ENCODE measurements at regions not wholly inside any gene's neighbourhood (a gene's known extent, or its start where the extent isn't known, plus 50 kb on each side); places are given as distances from the start of the nearest gene placed in this dataset.

DNA sequence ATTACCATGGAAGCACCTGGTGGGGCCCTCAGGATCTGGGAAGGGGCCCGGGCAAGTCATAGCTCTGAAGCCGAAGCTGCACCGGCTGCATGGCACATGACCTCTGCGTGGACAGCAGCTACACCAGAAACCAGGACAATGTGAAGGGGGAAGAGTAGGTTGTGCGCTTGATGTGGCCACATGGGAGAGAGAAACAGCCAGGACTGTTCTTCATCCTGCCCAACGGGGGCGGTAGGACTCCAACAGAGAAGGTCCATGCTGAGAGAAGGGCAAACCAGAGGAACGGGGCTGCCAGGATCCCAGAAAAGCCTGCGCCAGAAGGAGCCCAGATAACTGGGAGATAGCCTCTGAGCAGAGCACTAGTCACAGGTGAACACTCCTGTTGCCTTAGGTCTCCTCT, 54.9 kb upstream of the PRR20G start:
- Mint-ChIP-seq H3K27me3 (ENCODE audit: insufficient read depth, unreplicated experiment) (peaks cover 15% of the 10 kb centered on the region), H3K9me3 (ENCODE audit: unreplicated experiment) (peaks cover 11% of the 10 kb centered on the region), H3K4me3 (ENCODE audit: unreplicated experiment) (no peak overlapping the region), H3K4me1 (ENCODE audit: low read depth, unreplicated experiment) (no peaks in the 10 kb centered on the region), H3K36me3 (ENCODE audit: insufficient read depth, unreplicated experiment) (no peaks in the 10 kb centered on the region), H3K27ac (ENCODE audit: unreplicated experiment) (no peak overlapping the region)
- intact Hi-C loops (cut with micrococcal nuclease; ENCODE audit: unreplicated experiment): no loop called here
- Histone ChIP-seq H3K9me3 (no peaks in the 10 kb centered on the region), H3K4me3 (ENCODE audit: low read depth, low read length) (no peak overlapping the region), H3K36me3 (ENCODE audit: control insufficient read depth, insufficient read depth, low read length) (no peaks in the 10 kb centered on the region), H3K4me1 (no peaks in the 10 kb centered on the region), H3K27me3 (replicated peaks; ENCODE audit: control insufficient read depth, insufficient read depth, low read length) (no peaks in the 10 kb centered on the region)
- ChIA-PET CTCF (no interaction called here), POLR2A (no interaction called here)
- DNase-seq: no peak
- TF ChIP-seq, protein P1, sequence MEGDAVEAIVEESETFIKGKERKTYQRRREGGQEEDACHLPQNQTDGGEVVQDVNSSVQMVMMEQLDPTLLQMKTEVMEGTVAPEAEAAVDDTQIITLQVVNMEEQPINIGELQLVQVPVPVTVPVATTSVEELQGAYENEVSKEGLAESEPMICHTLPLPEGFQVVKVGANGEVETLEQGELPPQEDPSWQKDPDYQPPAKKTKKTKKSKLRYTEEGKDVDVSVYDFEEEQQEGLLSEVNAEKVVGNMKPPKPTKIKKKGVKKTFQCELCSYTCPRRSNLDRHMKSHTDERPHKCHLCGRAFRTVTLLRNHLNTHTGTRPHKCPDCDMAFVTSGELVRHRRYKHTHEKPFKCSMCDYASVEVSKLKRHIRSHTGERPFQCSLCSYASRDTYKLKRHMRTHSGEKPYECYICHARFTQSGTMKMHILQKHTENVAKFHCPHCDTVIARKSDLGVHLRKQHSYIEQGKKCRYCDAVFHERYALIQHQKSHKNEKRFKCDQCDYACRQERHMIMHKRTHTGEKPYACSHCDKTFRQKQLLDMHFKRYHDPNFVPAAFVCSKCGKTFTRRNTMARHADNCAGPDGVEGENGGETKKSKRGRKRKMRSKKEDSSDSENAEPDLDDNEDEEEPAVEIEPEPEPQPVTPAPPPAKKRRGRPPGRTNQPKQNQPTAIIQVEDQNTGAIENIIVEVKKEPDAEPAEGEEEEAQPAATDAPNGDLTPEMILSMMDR (IDR thresholded peaks at IDR 0.05; ENCODE audit: insufficient read depth in 1 of 2, low read depth in 1 of 2, low read length in 1 of 2, severe bottlenecking in 1 of 2, unreplicated experiment in 1 of 2): no peak
- no TSS peak for BruUV-seq (replicated peaks)

DNA sequence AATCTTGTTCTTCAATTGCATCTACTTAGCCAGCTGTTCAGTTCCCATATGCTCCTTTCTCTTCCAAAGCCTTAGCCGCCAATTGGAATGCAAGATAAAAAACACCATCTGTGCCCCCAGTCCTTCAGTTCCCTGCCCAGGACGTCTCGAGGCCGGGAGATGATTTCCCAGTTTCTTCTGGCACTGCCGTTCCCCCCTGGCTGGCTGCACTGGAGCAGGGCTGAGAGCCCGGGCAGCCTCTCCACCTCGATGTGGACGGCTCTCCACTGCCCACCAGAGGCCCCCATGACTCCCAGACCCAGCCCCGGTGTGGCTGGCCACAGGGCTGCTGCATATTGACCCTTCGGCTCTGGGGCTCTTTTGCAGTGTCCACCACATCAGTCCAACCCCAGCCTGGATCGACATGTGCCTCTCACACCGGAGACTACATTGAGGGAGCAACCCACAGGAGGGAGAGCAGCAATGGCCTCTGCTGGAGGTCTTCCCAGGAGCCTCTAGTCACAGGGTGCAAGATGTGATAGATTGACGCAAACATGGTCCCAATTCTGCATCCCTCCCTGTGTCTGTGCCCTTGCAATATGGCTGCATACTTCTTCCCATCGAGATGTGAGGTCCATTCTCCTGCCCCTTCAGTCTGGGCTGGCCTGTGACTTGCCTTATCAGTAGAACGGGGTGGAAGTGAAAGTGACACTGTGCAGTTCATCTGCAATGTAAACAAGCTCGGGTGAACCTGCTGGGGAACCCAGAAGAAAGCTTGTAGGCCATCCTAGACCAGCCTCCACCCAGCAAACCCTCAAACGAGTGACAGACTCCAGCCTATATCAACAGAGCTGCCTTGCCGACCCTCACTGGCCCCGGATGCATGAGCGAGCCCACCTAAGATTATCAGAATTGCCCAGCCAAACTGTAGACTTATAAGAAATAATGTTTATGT, 52.3 kb upstream of the PRR20G start:
- no peaks in the 10 kb centered on the region for H3K4me1 ChIP-seq
- no peaks in the 10 kb centered on the region for H3K27me3 ChIP-seq (replicated peaks; ENCODE audit: control insufficient read depth, insufficient read depth, low read length)
- Mint-ChIP-seq H3K27ac (ENCODE audit: unreplicated experiment) (no peak overlapping the region), H3K9me3 (ENCODE audit: unreplicated experiment) (peaks cover 11% of the 10 kb centered on the region), H3K4me1 (ENCODE audit: low read depth, unreplicated experiment) (no peaks in the 10 kb centered on the region), H3K27me3 (ENCODE audit: insufficient read depth, unreplicated experiment) (peaks cover 6% of the 10 kb centered on the region), H3K36me3 (ENCODE audit: insufficient read depth, unreplicated experiment) (no peaks in the 10 kb centered on the region), H3K4me3 (ENCODE audit: unreplicated experiment) (no peak overlapping the region)
- ChIA-PET CTCF (no interaction called here), POLR2A (no interaction called here)
- intact Hi-C loops (cut with micrococcal nuclease; ENCODE audit: unreplicated experiment): no loop called here
- TF ChIP-seq, protein P1 (IDR thresholded peaks at IDR 0.05; ENCODE audit: insufficient read depth in 1 of 2, low read depth in 1 of 2, low read length in 1 of 2, severe bottlenecking in 1 of 2, unreplicated experiment in 1 of 2): no peak
- no peak overlapping the region for H3K4me3 ChIP-seq (ENCODE audit: low read depth, low read length)
- DNase-seq: no peak
- no peaks in the 10 kb centered on the region for H3K36me3 ChIP-seq (ENCODE audit: control insufficient read depth, insufficient read depth, low read length)
- H3K9me3 ChIP-seq: peaks cover 2% of the 10 kb centered on the region; the same call in 1 of the 2 replicates
- no TSS peak for BruUV-seq (replicated peaks)

DNA sequence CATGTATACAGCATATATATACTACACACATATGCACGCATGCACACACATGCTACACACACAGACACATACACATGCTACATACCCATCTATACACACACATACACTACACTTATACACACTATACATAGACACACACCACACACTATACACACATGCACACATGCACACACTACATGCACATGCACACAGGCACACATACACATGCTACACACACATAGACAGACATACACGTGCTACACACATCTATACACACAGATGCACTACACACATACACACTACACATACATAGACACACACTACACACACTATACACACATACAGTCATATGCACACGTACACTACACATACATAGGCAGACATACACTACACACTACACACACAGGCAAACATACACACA, 51.2 kb upstream of the PRR20G start:
- no TSS peak for BruUV-seq (replicated peaks)
- no peak for DNase-seq
- Mint-ChIP-seq H3K27ac (ENCODE audit: unreplicated experiment) (no peak overlapping the region), H3K27me3 (ENCODE audit: insufficient read depth, unreplicated experiment) (peaks cover 6% of the 10 kb centered on the region), H3K4me3 (ENCODE audit: unreplicated experiment) (no peak overlapping the region), H3K9me3 (ENCODE audit: unreplicated experiment) (peaks cover 11% of the 10 kb centered on the region), H3K36me3 (ENCODE audit: insufficient read depth, unreplicated experiment) (no peaks in the 10 kb centered on the region), H3K4me1 (ENCODE audit: low read depth, unreplicated experiment) (no peaks in the 10 kb centered on the region)
- Histone ChIP-seq H3K4me1 (no peaks in the 10 kb centered on the region), H3K9me3 (peaks cover 8% of the 10 kb centered on the region; the same call in 1 of the 2 replicates), H3K4me3 (ENCODE audit: low read depth, low read length) (no peak overlapping the region), H3K36me3 (ENCODE audit: control insufficient read depth, insufficient read depth, low read length) (no peaks in the 10 kb centered on the region), H3K27me3 (replicated peaks; ENCODE audit: control insufficient read depth, insufficient read depth, low read length) (no peaks in the 10 kb centered on the region)
- CTCF ChIA-PET: no interaction called here
- TF ChIP-seq, protein P1 (IDR thresholded peaks at IDR 0.05; ENCODE audit: insufficient read depth in 1 of 2, low read depth in 1 of 2, low read length in 1 of 2, severe bottlenecking in 1 of 2, unreplicated experiment in 1 of 2): no peak
- POLR2A ChIA-PET: no interaction called here
- intact Hi-C loops (cut with micrococcal nuclease; ENCODE audit: unreplicated experiment): no loop called here

Measured in Caco-2 (cell line).